HEK293T (cell line): ENCODE measurements at regions not wholly inside any gene's neighbourhood (a gene's known extent, or its start where the extent isn't known, plus 50 kb on each side); places are given as distances from the start of the nearest gene placed in this dataset.

Source experiments
- BHLHE40 ChIP-seq: fragments of 450-650 bp; IDR thresholded peaks from 2 replicates; pipeline ENCODE4 v1.6.1; 2016; ENCODE audit warnings: mild to moderate bottlenecking, moderate library complexity, borderline replicate concordance
- ELF4 ChIP-seq: fragments of 450-650 bp; IDR thresholded peaks from 2 replicates; pipeline ENCODE4 v1.6.1; 2017; ENCODE audit warnings: antibody characterized with exemption
- FOXA1 ChIP-seq: fragments of 450-650 bp; IDR thresholded peaks from 2 replicates; pipeline ENCODE4 v1.6.1; 2016; ENCODE audit warnings: mild to moderate bottlenecking
- FOXM1 ChIP-seq: fragments of 450-650 bp; IDR thresholded peaks from 2 replicates; pipeline ENCODE4 v1.6.1; 2017; ENCODE audit warnings: mild to moderate bottlenecking, borderline replicate concordance
- L3MBTL2 ChIP-seq: fragments of 450-650 bp; conservative IDR thresholded peaks from 2 replicates; pipeline ENCODE4 v1.6.1; 2016; ENCODE audit warnings: mild to moderate bottlenecking
- SP1 ChIP-seq: fragments of 450-650 bp; IDR thresholded peaks from 2 replicates; pipeline ENCODE4 v1.6.1; 2017

- TF ChIP-seq L3MBTL2 = no peak
- no peak for TF ChIP-seq SP1
- no peak for TF ChIP-seq FOXA1
- TF ChIP-seq ELF4 = no peak
- TF ChIP-seq BHLHE40 = no peak
- no peak for TF ChIP-seq FOXM1
These were observed 234.5 kb downstream of the DLEU7 start for GRCh38 chr13:50609011-50609410.
